Stimulated activated CD4-positive, alpha-beta T cell treated with anti-CD3 and anti-CD28 coated beads, Interleukin-2, amount 100 ng/mL, for 4 hours (primary cell): ENCODE measurements at regions not wholly inside any gene's neighbourhood (a gene's known extent, or its start where the extent isn't known, plus 50 kb on each side); places are given as distances from the start of the nearest gene placed in this dataset.

Experiments used
- DNase-seq: peaks from one replicate; pipeline ENCODE4 v3.0.0-alpha.2; 2020; ENCODE audit warnings: low read depth

DNA sequence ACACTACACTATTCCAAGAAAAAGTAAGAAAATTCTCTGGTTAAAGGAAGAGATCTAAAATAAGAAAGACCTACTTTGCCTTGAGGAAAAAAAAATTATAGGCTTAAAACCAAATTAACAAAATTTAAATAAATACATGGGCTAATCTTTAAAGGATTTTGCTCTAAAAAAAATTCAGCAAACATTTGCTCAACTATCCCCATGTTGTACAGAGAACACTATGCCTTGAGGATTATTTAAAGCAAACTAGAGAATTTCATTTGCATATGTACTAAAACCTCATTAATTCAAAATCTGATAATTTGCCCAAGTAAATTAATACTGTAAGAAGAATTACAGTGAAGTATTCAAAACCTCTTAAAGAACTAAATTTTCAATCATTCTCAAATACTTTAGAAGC, 71.6 kb upstream of the KCNIP4 start:
- DNase-seq = no peak

DNA sequence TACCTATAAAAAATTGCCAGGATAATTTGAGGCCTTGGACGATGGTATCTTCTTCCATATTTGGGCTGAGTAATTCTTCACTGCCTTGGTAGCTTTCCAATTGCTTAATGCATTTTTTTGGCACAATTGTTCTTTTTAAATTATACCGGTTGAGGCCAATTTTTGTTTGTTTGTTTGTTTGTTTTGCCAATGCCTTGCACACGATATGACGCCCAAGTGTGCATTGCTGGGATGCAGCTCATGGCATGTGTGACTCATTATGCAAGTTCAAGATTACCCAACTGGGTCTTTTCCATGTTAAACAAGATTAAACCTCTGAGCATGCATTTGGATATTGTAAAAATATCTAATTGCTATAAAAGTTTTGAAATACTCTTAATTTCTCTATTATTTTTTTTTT, 71.1 kb upstream of the KCNIP4 start:
- no peak for DNase-seq

DNA sequence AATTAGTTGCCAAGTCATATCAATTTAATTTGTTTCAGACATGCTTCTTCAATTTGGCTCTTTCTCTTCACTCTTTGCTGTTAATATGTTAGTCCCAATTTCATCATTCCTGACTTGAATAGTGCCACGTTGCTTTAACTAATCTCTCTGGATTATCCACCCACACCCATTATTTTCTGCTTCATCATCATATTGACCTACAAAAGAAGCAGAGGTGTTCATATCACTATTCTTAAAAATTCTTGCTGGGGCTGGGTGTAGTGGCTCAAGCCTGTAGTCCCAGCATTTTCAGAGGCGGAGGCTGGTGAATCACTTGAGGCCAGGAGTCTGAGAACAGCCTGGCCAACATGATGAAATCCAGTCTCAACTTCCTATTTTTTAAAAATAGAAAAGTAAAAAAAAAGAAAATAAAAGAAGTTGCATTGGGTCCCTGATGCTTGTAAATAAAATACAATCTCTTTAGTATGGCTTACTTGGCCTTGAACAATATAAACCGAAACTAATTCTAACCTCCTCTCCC, 65.7 kb upstream of the KCNIP4 start:
- DNase-seq = no peak

- DNase-seq = no peak
Measured at GRCh38 chr4:22003878-22004277, 55.3 kb upstream of the KCNIP4 start.
